ENCODE measurements at regions not wholly inside any gene's neighbourhood (a gene's known extent, or its start where the extent isn't known, plus 50 kb on each side); places are given as distances from the start of the nearest gene placed in this dataset.
"Not testable (repeated sequence)": the region's sequence is repeated elsewhere in the genome, so short reads cannot be mapped to it uniquely, and the experiment has no call there.

DNA sequence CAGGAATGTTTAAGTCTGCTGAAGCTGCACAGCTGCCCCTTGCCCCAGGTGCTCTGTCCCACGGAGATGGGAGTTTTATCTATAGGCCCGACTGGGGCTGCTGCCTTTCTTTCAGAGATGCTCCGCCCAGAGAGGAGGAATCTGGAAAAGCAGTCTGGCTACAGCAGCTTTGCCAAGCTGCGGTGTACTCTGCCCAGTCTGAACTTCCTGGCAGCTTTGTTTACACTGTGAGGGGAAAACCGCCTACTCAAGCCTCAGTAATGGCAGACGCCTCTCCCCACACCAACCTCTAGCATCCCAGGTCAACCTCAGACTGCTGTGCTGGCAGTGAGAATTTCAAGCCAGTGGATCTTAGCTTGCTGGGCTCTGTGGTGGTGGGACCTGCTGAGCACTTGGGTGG lies 237.5 kb upstream of the KAZN start:
- H3K9me3 Mint-ChIP-seq: peaks cover 20% of the 10 kb centered on the region
- DNase-seq; H3K27me3 Mint-ChIP-seq (ENCODE audit: low read depth); H3K36me3 Mint-ChIP-seq (ENCODE audit: low read depth); H3K27ac Mint-ChIP-seq; intact Hi-C loops (cut with micrococcal nuclease); H3K4me3 Mint-ChIP-seq; CTCF ChIA-PET; H3K4me1 Mint-ChIP-seq (ENCODE audit: low read depth): not testable (repeated sequence)

GRCh38 chr1:14362331-14362730 lies 236.2 kb upstream of the KAZN start:
- CTCF ChIA-PET: no interaction called here
- no peak overlapping the region for H3K27ac Mint-ChIP-seq
- H3K27me3 Mint-ChIP-seq (ENCODE audit: low read depth): peaks cover 14% of the 10 kb centered on the region

DNA sequence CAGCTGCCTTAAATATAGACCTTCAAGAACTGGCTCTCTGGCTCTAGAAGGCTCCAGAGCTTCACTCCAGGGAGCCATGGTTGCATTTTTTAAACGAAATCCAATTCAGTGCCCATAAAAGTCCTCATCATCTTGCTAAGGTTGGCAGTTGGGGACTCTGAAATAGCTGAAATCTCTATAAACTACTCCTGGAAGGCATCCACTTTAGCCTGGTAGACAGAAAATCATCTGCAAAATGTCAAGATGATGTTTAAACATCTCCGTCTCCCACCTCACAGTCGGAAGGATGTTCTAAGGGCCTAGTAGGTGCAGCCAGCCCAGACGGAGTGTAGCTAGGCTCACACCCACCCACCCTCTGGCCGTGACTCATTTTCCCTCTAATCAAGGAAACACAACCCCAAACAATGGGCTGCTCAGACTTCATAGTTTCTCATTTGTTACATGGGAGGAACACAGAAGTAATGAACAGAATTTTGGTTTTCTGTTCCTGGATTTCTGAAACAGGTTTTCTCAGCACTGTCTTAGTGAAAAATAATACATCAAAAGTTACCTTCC lies 235.4 kb upstream of the KAZN start:
- CTCF ChIA-PET: interaction anchor here (0.6 kb wide), 1 partner anchor 705 kb away, joined by 3 read pairs; no protein-coding TSS in a partner anchor
- Mint-ChIP-seq H3K9me3 (peaks cover 10% of the 10 kb centered on the region), H3K27me3 (ENCODE audit: low read depth) (peaks cover 16% of the 10 kb centered on the region), H3K36me3 (ENCODE audit: low read depth) (no peaks in the 10 kb centered on the region), H3K27ac (no peak overlapping the region), H3K4me1 (ENCODE audit: low read depth) (no peaks in the 10 kb centered on the region), H3K4me3 (no peak overlapping the region)
- intact Hi-C loops (cut with micrococcal nuclease): no loop called here
- DNase-seq: no peak

More at GRCh38 chr1:14362331-14362730, 236.2 kb upstream of the KAZN start:
- Mint-ChIP-seq H3K4me1 (ENCODE audit: low read depth) (no peaks in the 10 kb centered on the region), H3K4me3 (no peak overlapping the region), H3K9me3 (peaks cover 10% of the 10 kb centered on the region), H3K36me3 (ENCODE audit: low read depth) (no peaks in the 10 kb centered on the region)
- intact Hi-C loops (cut with micrococcal nuclease): no loop called here
- no peak for DNase-seq

- no peak for DNase-seq
- Mint-ChIP-seq H3K9me3 (peaks cover 3% of the 10 kb centered on the region), H3K4me3 (no peak overlapping the region), H3K27me3 (ENCODE audit: low read depth) (peaks cover 14% of the 10 kb centered on the region), H3K4me1 (ENCODE audit: low read depth) (no peaks in the 10 kb centered on the region), H3K36me3 (ENCODE audit: low read depth) (no peaks in the 10 kb centered on the region), H3K27ac (no peak overlapping the region)
- CTCF ChIA-PET: interaction anchor here (0.6 kb wide), 1 partner anchor 704 kb away, joined by 3 read pairs; no protein-coding TSS in a partner anchor
- intact Hi-C loops (cut with micrococcal nuclease): no loop called here
Observed at GRCh38 chr1:14363707-14364413, 234.6 kb upstream of the KAZN start.

DNA sequence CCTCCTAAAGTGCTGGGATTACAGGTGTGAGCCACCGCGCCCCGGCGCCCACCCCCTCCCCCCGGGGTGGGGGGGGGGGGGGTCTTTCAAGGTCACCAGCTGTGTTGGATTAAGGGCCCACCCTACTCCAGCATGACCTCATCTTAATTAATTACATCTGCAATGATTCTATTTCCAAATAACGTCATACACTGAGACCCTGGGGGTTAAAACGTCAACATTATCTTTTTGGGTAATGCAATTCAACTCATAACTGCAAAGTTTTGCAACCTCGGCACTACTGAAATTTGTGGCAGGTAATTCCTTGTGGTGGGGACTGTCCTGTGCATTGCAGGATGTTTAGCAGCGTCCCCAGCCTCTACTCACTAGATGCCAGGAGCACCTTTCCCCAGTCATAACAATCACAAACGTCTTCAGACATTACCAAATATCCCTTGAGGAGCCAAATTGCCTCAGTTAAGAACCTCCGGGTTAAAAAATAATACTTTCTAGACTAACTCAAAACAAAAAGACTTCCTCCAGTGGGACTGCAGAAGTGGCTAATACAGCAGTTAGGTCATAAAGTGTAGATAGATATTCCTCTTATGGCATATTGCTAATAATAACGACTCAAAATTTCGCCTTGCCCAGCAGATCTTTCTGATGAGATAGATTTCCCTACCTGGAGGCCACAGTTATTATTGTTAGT lies 233.0 kb upstream of the KAZN start:
- Mint-ChIP-seq H3K4me1 (ENCODE audit: low read depth) (no peaks in the 10 kb centered on the region), H3K27me3 (ENCODE audit: low read depth) (peaks cover 14% of the 10 kb centered on the region), H3K36me3 (ENCODE audit: low read depth) (no peaks in the 10 kb centered on the region), H3K9me3 (peaks cover 3% of the 10 kb centered on the region), H3K4me3 (no peak overlapping the region), H3K27ac (no peak overlapping the region)
- DNase-seq: no peak
- CTCF ChIA-PET: no interaction called here
- intact Hi-C loops (cut with micrococcal nuclease): no loop called here

DNA sequence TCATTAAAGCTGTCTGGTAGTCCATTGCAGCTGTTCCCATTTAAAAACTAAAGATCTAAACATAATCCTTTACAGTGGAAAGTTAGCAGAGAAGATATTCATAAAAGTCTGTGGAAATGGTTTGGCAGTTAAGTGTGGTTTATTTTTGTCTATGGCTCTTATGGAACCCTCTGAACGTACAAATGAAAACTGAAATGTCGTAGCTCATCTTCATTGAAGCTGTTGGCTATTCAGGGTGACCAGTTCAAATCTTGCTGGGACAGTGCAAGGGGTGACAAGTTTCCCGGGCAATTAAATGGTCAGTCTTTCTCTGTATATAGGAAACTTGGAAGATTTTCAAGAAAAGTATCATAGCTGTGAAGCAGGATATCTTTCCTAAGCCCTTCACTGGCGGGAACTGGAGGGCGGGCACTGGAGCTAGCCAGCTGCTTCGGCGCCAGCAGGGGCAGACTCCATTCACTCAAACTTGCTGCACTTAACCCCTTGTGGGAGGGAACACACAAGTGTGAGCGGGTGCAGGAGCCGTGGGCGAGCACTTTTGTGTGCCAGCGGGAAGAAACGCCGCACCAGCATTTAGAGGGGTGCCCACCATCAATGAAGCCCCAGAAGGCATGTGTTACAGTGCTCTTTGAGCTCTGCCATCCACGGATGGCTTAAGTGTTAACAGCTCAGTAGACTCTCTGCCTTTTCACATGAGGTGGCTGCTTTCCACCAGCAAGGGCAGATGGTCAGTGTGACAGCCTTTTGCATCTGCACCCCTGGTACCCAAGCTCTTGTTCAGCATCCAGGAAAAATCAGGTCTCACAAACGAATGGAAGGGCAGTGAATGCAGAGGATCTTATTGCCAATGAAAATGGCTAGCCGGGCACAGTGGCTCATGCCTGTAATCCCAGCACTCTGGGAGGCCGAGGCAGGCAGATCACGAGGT lies 232.1 kb upstream of the KAZN start:
- H3K4me1 Mint-ChIP-seq (ENCODE audit: low read depth): no peaks in the 10 kb centered on the region
- peaks cover 14% of the 10 kb centered on the region for H3K27me3 Mint-ChIP-seq (ENCODE audit: low read depth)
- no peak for DNase-seq
- intact Hi-C loops (cut with micrococcal nuclease): no loop called here
- no peaks in the 10 kb centered on the region for H3K36me3 Mint-ChIP-seq (ENCODE audit: low read depth)
- H3K27ac Mint-ChIP-seq: no peak overlapping the region
- peaks cover 3% of the 10 kb centered on the region for H3K9me3 Mint-ChIP-seq
- no peak overlapping the region for H3K4me3 Mint-ChIP-seq
- CTCF ChIA-PET: no interaction called here

- CTCF ChIA-PET: no interaction called here
- no peaks in the 10 kb centered on the region for H3K9me3 Mint-ChIP-seq
- intact Hi-C loops (cut with micrococcal nuclease): no loop called here
Observed at GRCh38 chr1:14367451-14367850, 231.0 kb upstream of the KAZN start.

GRCh38 chr1:14369526-14370213 lies 228.8 kb upstream of the KAZN start:
- intact Hi-C loops (cut with micrococcal nuclease): no loop called here
- H3K4me3 Mint-ChIP-seq: no peak overlapping the region
- H3K36me3 Mint-ChIP-seq (ENCODE audit: low read depth): no peaks in the 10 kb centered on the region
- no peak for DNase-seq
- peaks cover 13% of the 10 kb centered on the region for H3K27me3 Mint-ChIP-seq (ENCODE audit: low read depth)
- no peaks in the 10 kb centered on the region for H3K9me3 Mint-ChIP-seq
- CTCF ChIA-PET: no interaction called here
- H3K27ac Mint-ChIP-seq: no peak overlapping the region
- no peaks in the 10 kb centered on the region for H3K4me1 Mint-ChIP-seq (ENCODE audit: low read depth)

More at GRCh38 chr1:14367451-14367850, 231.0 kb upstream of the KAZN start:
- no peak for DNase-seq
- Mint-ChIP-seq H3K27ac (no peak overlapping the region), H3K4me3 (no peak overlapping the region), H3K36me3 (ENCODE audit: low read depth) (no peaks in the 10 kb centered on the region), H3K27me3 (ENCODE audit: low read depth) (peaks cover 14% of the 10 kb centered on the region), H3K4me1 (ENCODE audit: low read depth) (no peaks in the 10 kb centered on the region)

DNA sequence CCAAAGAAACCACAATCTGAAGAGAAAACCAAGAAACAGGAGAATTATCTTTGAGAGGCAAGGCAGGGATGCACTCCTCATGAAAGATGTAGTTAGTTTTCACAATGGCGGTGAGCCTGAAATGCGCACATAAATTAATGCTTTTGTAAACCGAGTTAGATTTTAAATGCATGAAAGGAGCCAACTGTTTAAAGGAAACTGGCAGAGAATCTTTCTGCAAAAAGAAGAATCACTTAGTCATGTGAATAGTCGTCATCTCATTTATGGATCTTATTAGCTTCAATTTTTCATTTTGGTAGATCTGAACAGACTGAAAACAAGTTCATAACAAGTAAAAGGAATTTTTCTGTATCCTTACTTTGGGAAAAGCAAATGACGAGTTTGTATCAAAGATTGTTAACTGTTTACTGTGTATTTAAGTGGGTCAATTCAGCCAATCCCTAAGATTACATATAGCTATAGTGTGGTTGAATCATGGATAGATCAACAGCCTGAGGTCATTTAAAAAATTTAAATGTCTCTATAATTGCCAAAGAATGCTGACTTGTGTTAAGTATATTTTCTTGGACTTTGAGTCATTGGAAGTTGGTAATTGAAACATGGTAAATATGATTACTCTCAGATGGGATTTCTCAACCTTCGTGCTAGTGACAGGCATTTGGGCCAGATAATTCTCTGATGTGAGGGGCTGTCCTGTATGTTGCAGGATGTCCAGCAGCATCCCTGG lies 226.6 kb upstream of the KAZN start:
- intact Hi-C loops (cut with micrococcal nuclease): no loop called here
- CTCF ChIA-PET: no interaction called here
- no peaks in the 10 kb centered on the region for H3K4me1 Mint-ChIP-seq (ENCODE audit: low read depth)
- no peaks in the 10 kb centered on the region for H3K36me3 Mint-ChIP-seq (ENCODE audit: low read depth)
- DNase-seq: no peak
- no peaks in the 10 kb centered on the region for H3K9me3 Mint-ChIP-seq
- peaks cover 6% of the 10 kb centered on the region for H3K27me3 Mint-ChIP-seq (ENCODE audit: low read depth)
- H3K27ac Mint-ChIP-seq: no peak overlapping the region
- H3K4me3 Mint-ChIP-seq: no peak overlapping the region

- H3K9me3 Mint-ChIP-seq: no peaks in the 10 kb centered on the region
- no peaks in the 10 kb centered on the region for H3K4me1 Mint-ChIP-seq (ENCODE audit: low read depth)
- H3K4me3 Mint-ChIP-seq: no peak overlapping the region
- CTCF ChIA-PET: interaction anchor here (0.7 kb wide), 1 partner anchor 98 kb away, joined by 4 read pairs; no protein-coding TSS in a partner anchor
- intact Hi-C loops (cut with micrococcal nuclease): no loop called here
- no peak for DNase-seq
- H3K36me3 Mint-ChIP-seq (ENCODE audit: low read depth): no peaks in the 10 kb centered on the region
- H3K27me3 Mint-ChIP-seq (ENCODE audit: low read depth): peaks cover 6% of the 10 kb centered on the region
- H3K27ac Mint-ChIP-seq: no peak overlapping the region
Observed at GRCh38 chr1:14372526-14372925, 226.0 kb upstream of the KAZN start.

DNA sequence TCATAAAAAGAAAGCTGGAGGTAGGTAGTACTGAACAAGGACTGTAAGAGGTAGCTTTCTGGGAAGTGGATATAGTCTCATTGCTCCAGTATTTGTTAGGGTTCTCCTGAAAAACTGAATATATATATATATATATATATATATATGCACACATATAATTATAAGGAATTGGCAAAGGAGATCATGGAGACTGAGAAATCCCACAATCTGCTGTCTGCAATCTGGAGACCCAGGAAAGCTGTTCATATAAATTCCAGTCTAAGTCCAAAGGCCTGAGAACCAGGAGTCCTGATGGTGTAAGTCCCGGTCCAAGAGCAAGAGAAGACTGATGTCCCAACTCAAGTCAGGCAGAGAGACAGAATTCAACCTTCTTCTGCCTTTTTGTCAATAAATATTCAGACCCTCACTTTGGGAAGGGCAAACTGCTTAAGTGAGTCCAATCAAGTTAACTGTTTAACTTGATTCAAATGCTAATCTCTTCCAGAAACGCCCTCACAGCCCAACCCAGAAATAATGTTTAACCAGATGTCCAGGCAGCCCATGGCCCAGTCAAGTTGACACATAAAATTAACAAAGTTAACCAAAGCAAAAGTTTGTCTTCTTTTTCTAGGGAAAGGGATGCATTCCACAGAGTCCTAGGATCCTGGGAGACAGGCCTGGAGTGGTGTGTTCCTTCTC lies 225.3 kb upstream of the KAZN start:
- CTCF ChIA-PET: interaction anchor here (0.7 kb wide), 1 partner anchor 99 kb away, joined by 4 read pairs; no protein-coding TSS in a partner anchor
- Mint-ChIP-seq H3K36me3 (ENCODE audit: low read depth) (no peaks in the 10 kb centered on the region), H3K27ac (no peak overlapping the region), H3K4me1 (ENCODE audit: low read depth) (no peaks in the 10 kb centered on the region), H3K4me3 (no peak overlapping the region), H3K9me3 (no peaks in the 10 kb centered on the region), H3K27me3 (ENCODE audit: low read depth) (peaks cover 3% of the 10 kb centered on the region)
- no peak for DNase-seq
- intact Hi-C loops (cut with micrococcal nuclease): no loop called here

All from activated naive CD4-positive, alpha-beta T cell treated with anti-CD3 and anti-CD28 coated beads for 36 hours (primary cell).